Cardiac muscle cell (in vitro differentiated cells and primary cell): ENCODE measurements at regions not wholly inside any gene's neighbourhood (a gene's known extent, or its start where the extent isn't known, plus 50 kb on each side); places are given as distances from the start of the nearest gene placed in this dataset.
A peak's percentile ranks its signal among the peaks of the same experiment; 100 is the strongest.

Experiments
- DNase-seq, 2 donors: peaks; one replicate each; pipeline versions ENCODE4 v3.0.0 to v3.0.0-alpha.2; 2010 to 2017; ENCODE audit warnings: low read depth in 1 of 2, low spot score in 1 of 2
- H3K27ac ChIP-seq: fragments of 200-600 bp; sonication (generic); 2 replicates; pipeline ENCODE4 v1.5.1; 2016
- H3K27me3 ChIP-seq: fragments of 200-600 bp; sonication (generic); 2 replicates; pipeline ENCODE4 v1.6.0; 2016; ENCODE audit warnings: control low read depth
- H3K36me3 ChIP-seq: fragments of 200-600 bp; sonication (generic); 2 replicates; pipeline ENCODE4 v1.5.1; 2016; ENCODE audit warnings: control low read depth
- H3K4me1 ChIP-seq: fragments of 200-600 bp; sonication (generic); 2 replicates; pipeline ENCODE4 v1.8.1; 2017; ENCODE audit warnings: low read depth, mild to moderate bottlenecking, mixed run types
- H3K4me3 ChIP-seq: fragments of 200-600 bp; sonication (generic); 2 replicates; pipeline ENCODE4 v1.5.1; 2016; ENCODE audit warnings: mild to moderate bottlenecking
- H3K9me3 ChIP-seq: fragments of 200-600 bp; sonication (generic); 2 replicates; pipeline ENCODE4 v1.5.1; 2017; ENCODE audit warnings: low read depth, mild to moderate bottlenecking, control low read depth
- TF ChIP-seq, protein P1 (sequence below): IDR thresholded peaks from 2 replicates; pipeline ENCODE4 v1.5.1; 2012; ENCODE audit warnings: low read depth, mild to moderate bottlenecking, low read length

DNA sequence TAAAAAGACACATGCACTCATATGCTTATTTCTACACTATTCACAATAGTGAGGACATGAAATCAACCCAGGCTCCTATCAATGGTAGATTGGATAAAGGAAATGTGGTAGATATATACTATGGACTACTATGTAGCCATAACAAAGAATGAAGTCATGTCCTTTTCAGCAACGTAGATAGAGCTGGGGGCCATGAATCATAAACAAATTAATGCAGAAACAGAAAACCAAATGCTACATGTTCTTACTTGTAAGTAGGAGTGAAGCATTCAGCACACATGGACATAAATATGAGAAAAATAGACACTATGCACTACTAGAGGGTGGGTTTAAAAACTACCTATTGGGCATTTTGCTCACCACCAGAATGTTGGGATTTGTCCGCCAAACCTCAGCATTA lies 278.0 kb upstream of the MIS18BP1 start:
- Histone ChIP-seq H3K4me3 (no peak overlapping the region), H3K36me3 (no peaks in the 10 kb centered on the region), H3K4me1 (no peaks in the 10 kb centered on the region), H3K27me3 (no peaks in the 10 kb centered on the region), H3K27ac (no peak overlapping the region), H3K9me3 (no peaks in the 10 kb centered on the region)
- TF ChIP-seq, protein P1, sequence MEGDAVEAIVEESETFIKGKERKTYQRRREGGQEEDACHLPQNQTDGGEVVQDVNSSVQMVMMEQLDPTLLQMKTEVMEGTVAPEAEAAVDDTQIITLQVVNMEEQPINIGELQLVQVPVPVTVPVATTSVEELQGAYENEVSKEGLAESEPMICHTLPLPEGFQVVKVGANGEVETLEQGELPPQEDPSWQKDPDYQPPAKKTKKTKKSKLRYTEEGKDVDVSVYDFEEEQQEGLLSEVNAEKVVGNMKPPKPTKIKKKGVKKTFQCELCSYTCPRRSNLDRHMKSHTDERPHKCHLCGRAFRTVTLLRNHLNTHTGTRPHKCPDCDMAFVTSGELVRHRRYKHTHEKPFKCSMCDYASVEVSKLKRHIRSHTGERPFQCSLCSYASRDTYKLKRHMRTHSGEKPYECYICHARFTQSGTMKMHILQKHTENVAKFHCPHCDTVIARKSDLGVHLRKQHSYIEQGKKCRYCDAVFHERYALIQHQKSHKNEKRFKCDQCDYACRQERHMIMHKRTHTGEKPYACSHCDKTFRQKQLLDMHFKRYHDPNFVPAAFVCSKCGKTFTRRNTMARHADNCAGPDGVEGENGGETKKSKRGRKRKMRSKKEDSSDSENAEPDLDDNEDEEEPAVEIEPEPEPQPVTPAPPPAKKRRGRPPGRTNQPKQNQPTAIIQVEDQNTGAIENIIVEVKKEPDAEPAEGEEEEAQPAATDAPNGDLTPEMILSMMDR, result no peak
- DNase-seq, result no peak

DNA sequence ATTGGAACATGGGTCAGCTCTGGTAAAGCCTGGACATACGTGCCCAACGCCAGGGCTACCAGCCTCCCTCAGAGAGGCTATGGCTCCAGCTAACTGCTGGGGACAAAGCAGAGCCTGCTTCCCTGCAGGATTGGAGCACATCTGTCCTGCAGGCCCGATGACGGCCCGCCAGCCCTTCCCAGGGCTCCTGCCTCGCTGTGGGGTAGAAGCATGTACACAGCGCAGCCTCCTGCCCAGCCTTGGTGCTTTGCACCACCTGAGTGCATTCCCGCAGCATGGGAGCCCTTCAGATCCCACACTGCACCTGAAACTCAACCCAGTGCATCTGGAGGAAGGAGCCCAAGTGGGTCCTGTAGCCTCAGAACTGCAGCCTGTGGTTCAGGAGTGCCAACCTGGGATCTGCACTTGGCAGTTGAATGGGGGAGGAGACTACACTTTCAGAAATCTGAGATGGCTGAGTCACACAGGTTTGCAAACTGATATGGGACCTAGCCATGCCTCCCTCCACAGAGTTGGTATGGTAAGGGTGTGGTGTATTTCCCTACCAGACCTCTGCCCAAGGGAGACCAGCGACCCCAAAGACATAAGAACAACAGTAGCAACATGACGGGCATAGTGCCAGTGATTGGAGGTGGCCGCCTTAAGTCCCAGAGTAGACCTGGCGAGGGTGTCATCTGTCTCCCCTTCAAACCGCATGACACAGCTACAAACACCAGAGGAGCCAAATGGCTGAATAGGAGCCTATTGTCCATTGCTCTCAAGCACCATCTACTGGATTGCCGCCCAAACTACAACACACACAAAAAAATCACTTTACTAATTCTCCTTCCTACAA lies 273.9 kb upstream of the MIS18BP1 start:
- Histone ChIP-seq H3K27ac (no peak overlapping the region), H3K9me3 (no peaks in the 10 kb centered on the region), H3K27me3 (no peaks in the 10 kb centered on the region), H3K4me1 (no peaks in the 10 kb centered on the region), H3K4me3 (no peak overlapping the region), H3K36me3 (no peaks in the 10 kb centered on the region)
- TF ChIP-seq, protein P1, result no peak
- DNase-seq, result peak in 1 of 2 donors; percentile 70

DNA sequence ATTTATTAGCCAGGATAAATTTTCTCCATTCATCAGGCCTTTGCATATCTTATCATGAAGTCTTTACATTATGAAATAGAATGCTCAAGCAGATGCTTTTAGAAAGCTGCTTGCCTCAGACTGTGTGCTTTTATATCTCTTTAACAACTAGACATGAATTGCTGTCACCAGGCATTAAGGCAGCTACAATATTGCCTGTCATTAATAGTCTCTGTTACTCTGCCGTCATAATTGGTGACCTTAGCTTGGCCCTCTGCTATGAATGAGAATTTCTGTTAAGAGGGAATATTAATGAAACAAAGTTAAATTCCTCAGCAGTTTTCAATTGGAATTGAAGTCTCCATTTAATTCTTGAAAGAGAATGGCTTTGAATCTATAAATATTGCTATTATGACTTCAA lies 266.8 kb upstream of the MIS18BP1 start:
- no peaks in the 10 kb centered on the region for H3K4me1 ChIP-seq

DNA sequence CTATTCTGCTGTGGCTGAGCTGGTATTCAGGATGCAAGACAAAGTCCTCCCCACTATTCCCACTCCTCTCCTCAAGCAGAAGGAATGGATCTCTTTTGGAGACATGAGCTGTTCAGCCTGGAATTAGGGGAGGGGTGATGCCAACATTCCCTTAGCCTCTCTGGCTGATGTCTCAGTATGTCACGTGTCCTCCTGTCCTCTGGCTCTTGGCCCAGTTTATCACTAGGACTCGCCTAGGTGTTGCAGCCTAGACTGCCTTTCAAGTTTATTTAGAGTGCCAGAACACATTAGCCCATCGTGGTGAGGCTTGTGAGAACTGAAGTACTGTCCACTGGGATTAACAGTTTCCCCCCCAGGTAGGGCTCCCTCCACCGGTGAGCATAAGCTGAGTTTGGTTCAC lies 239.9 kb upstream of the MIS18BP1 start:
- no peak for DNase-seq
- TF ChIP-seq, protein P1, result no peak

More for the DNA sequence above, 266.8 kb upstream of the MIS18BP1 start:
- no peak overlapping the region for H3K4me3 ChIP-seq
- no peak overlapping the region for H3K27ac ChIP-seq
- no peaks in the 10 kb centered on the region for H3K9me3 ChIP-seq
- TF ChIP-seq, protein P1, result no peak
- no peaks in the 10 kb centered on the region for H3K36me3 ChIP-seq
- no peaks in the 10 kb centered on the region for H3K27me3 ChIP-seq
- no peak for DNase-seq

DNA sequence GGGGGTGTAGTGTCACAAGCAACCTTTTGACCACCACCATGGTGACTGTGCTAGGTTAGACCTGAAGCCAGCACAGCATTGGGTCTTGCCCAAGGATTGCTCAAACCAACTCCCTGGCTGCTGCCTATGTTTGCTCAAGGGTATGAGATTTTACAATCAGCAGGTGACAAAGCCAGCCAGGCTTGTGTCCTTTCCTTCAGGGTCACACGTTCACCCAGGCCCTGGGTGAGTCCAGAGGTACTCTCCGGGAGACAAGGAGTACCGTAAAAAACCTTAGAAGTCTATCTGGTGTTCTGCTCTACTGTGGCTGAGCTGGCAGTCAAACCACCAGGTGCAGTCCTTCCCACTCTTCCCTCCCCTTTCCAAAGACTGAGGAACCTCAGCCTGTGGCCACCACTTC lies 238.9 kb upstream of the MIS18BP1 start:
- Histone ChIP-seq H3K27me3 (no peaks in the 10 kb centered on the region), H3K4me1 (peaks cover 2% of the 10 kb centered on the region), H3K27ac (no peak overlapping the region), H3K9me3 (no peaks in the 10 kb centered on the region), H3K4me3 (no peak overlapping the region), H3K36me3 (no peaks in the 10 kb centered on the region)
- TF ChIP-seq, protein P1, result no peak
- DNase-seq, result no peak

More for the DNA sequence above, 239.9 kb upstream of the MIS18BP1 start:
- Histone ChIP-seq H3K4me3 (no peak overlapping the region), H3K27ac (no peak overlapping the region), H3K4me1 (peaks cover 2% of the 10 kb centered on the region), H3K9me3 (no peaks in the 10 kb centered on the region), H3K36me3 (no peaks in the 10 kb centered on the region), H3K27me3 (no peaks in the 10 kb centered on the region)
